GM20000 (cell line): ENCODE measurements at regions not wholly inside any gene's neighbourhood (a gene's known extent, or its start where the extent isn't known, plus 50 kb on each side); places are given as distances from the start of the nearest gene placed in this dataset.

Source experiments
- DNase-seq: peaks from one replicate; pipeline ENCODE4 v3.0.0; 2012; ENCODE audit warnings: low spot score
- TF ChIP-seq, protein P1 (sequence below): IDR thresholded peaks from 2 replicates; pipeline ENCODE4 v1.5.1; 2012; ENCODE audit warnings: mild to moderate bottlenecking, control low read depth; ENCODE audit errors: extremely low read depth, missing control alignments

DNA sequence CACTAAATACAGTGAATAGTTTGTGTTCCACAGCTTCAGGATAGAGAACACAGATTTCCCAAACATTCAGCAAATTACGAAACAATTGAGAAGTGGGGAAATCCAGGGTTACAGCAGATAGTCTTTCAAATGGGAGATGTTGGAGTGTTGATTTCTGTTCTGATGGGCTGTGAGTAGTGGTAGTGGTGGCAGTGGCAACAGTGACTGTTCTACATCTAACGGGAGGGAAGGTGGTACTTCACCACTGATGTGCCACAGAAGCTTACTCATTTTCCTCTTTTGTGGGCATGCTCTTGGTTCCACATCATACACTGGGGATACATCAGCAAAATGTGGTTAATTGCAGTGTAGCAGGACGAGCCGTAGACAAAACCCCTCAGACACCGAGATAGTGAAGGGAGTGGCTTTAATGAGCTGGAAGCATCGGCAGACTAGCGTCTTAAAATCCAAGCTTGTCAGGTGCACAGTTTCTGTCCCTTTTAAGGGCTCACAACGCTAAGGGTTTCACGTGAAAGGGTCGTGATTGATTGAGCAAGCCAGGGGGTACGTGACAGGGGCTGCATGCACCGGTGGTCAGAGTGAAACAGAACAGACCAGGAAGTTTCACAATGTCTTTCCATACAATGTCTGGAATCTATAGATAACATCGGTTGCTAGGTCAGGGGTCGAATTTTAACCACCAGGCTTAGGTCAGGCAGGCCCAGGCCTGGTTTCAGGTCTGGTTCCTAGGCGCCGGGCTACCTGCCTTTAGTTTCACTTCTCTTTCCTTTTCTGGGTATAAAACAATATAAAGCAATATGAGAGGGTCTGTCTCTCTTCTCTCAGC, 330.6 kb upstream of the FBXO33 start:
- TF ChIP-seq, protein P1, sequence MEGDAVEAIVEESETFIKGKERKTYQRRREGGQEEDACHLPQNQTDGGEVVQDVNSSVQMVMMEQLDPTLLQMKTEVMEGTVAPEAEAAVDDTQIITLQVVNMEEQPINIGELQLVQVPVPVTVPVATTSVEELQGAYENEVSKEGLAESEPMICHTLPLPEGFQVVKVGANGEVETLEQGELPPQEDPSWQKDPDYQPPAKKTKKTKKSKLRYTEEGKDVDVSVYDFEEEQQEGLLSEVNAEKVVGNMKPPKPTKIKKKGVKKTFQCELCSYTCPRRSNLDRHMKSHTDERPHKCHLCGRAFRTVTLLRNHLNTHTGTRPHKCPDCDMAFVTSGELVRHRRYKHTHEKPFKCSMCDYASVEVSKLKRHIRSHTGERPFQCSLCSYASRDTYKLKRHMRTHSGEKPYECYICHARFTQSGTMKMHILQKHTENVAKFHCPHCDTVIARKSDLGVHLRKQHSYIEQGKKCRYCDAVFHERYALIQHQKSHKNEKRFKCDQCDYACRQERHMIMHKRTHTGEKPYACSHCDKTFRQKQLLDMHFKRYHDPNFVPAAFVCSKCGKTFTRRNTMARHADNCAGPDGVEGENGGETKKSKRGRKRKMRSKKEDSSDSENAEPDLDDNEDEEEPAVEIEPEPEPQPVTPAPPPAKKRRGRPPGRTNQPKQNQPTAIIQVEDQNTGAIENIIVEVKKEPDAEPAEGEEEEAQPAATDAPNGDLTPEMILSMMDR: no peak
- no peak for DNase-seq

GRCh38 chr14:39755269-39755878, 323.1 kb upstream of the FBXO33 start:
- DNase-seq: no peak
- TF ChIP-seq, protein P1: no peak

GRCh38 chr14:39740454-39740853, 308.2 kb upstream of the FBXO33 start:
- TF ChIP-seq, protein P1: no peak
- DNase-seq: no peak

GRCh38 chr14:39739796-39740195, 307.6 kb upstream of the FBXO33 start:
- TF ChIP-seq, protein P1: no peak
- DNase-seq: no peak

DNA sequence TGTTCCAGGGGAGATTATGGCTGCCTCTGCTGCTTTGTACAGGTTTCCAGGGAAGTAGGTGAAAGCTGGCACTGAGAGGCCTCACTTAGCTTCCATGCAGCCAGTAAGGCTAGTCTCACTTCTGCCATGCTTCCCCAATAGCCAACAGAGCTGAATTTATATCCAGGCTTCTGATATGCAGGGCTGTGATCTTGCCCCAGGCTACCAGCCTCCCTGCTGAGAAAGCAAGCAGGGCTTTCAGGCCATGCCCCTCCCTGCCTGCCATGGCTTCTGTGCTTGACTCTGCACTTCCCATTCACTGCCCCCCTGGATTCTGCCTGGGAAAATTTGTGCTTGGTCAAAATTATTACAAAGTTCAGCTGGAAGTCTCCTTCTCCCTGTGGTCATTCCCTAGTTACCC, 302.1 kb upstream of the FBXO33 start:
- DNase-seq: no peak
- TF ChIP-seq, protein P1: no peak

GRCh38 chr14:39733741-39734140, 301.5 kb upstream of the FBXO33 start:
- no peak for DNase-seq
- TF ChIP-seq, protein P1: no peak

DNA sequence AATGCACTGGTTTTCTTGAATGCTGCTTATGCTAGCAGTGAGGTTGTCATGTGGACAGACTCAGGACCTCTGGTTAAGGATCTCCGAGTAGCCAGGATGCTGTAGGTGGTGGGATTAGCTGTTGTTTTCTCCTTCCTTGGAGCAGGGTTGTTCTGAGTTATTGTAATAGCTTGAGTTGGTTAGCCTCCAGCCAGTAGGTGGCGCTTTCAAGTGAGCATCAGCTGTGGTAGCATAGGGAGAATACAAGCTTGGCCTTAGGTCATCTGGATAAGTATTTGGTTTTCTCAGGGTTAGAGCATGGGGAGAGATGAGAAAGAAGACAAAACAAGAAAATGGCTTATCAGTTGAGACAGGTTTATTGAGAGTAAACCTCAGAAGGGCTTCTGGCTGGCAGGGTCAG, 299.7 kb upstream of the FBXO33 start:
- TF ChIP-seq, protein P1: no peak
- DNase-seq: no peak
